ENCODE measurements at regions not wholly inside any gene's neighbourhood (a gene's known extent, or its start where the extent isn't known, plus 50 kb on each side); places are given as distances from the start of the nearest gene placed in this dataset.

DNA sequence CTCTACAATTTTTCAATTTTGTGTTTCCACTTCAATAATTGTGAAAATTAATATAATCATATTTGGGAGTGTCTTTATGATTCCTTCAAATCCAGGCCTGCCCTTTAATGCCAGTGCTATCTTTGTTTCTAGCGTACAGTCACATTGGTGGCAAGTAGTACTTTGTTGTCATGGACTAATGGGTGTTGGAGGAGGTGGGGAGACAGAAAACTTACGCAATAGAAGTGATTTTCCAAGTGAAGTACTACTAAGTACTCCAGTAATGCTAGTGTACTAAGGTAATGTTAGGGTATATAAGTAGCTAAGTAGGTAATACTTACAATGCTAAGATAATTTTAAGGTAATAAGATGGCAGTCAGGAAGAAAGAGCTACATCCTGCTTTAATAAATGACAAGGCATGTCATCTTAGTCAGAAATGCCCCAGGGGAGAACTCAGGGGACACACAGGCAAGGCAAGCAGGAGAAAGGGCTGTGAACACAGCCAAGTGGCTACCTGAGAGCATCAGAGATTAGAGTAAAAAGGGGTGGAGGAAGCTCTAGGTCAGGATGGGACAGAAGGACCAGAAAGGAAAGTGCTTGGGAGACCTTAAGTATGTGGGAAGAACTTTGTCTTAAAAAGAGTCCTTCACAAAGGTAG, 217.2 kb upstream of the PRDM1 start:
- Histone ChIP-seq H3K4me1 (ENCODE audit: control insufficient read depth in 1 of 2, insufficient read depth in 2 of 2, low read depth in 1 of 2, low read length in 1 of 2) (no peaks in the 10 kb centered on the region), H3F3A (replicated peaks; ENCODE audit: insufficient read depth) (no peaks in the 10 kb centered on the region), H3K4me2 (no peak overlapping the region), H3K27me3 (ENCODE audit: insufficient read depth) (no peaks in the 10 kb centered on the region), H3K4me3 (ENCODE audit: low read depth in 2 of 2, low read length in 1 of 2) (no peak overlapping the region), H3K27ac (ENCODE audit: low read depth in 2 of 2, low read length in 1 of 2) (no peak overlapping the region), H3K9me3 (no peaks in the 10 kb centered on the region), H3K9me2 (no peaks in the 10 kb centered on the region), H3K36me3 (replicated peaks in 1 of 2; ENCODE audit: control insufficient read depth in 1 of 2, insufficient read depth in 2 of 2, low read length in 1 of 2) (no peaks in the 10 kb centered on the region), H4K20me1 (ENCODE audit: insufficient read depth) (no peaks in the 10 kb centered on the region), H2AFZ (ENCODE audit: low read depth) (no peak overlapping the region), H3K9ac (no peak overlapping the region), H3K79me2 (ENCODE audit: insufficient read depth) (no peaks in the 10 kb centered on the region)
- TF ChIP-seq CTCF (IDR thresholded peaks at IDR 0.05) (no peak), EP300 (IDR thresholded peaks at IDR 0.05; ENCODE audit: borderline replicate concordance in 1 of 2, low read depth in 1 of 2, low read length in 1 of 2) (no peak), RCOR1 (IDR thresholded peaks at IDR 0.05; ENCODE audit: low read length) (no peak), FOXJ3 (CRISPR knock-in tag; IDR thresholded peaks at IDR 0.05) (no peak), GABPA (IDR thresholded peaks at IDR 0.05; ENCODE audit: low read depth) (no peak), EZH2phosphoT487 (IDR thresholded peaks at IDR 0.05; ENCODE audit: borderline replicate concordance, low read depth) (no peak), TEAD4 (IDR thresholded peaks at IDR 0.05; ENCODE audit: borderline replicate concordance, insufficient read depth) (no peak), REST (IDR thresholded peaks at IDR 0.05; ENCODE audit: low read depth, low read length) (no peak), SMC3 (IDR thresholded peaks at IDR 0.05; ENCODE audit: low read depth, low read length) (no peak), POLR2AphosphoS5 (IDR thresholded peaks at IDR 0.05; ENCODE audit: low read depth, low read length) (no peak), RFX5 (IDR thresholded peaks at IDR 0.05; ENCODE audit: low read length) (no peak), MXI1 (IDR thresholded peaks at IDR 0.05; ENCODE audit: low read depth, low read length) (no peak), RAD21 (IDR thresholded peaks at IDR 0.05; ENCODE audit: low read length) (no peak), GATA2 (CRISPR knock-in tag; IDR thresholded peaks at IDR 0.05) (no peak), NRF1 (IDR thresholded peaks at IDR 0.05; ENCODE audit: low read depth, low read length) (no peak), TCF12 (IDR thresholded peaks at IDR 0.05) (no peak)
- TF ChIP-seq, protein P1, sequence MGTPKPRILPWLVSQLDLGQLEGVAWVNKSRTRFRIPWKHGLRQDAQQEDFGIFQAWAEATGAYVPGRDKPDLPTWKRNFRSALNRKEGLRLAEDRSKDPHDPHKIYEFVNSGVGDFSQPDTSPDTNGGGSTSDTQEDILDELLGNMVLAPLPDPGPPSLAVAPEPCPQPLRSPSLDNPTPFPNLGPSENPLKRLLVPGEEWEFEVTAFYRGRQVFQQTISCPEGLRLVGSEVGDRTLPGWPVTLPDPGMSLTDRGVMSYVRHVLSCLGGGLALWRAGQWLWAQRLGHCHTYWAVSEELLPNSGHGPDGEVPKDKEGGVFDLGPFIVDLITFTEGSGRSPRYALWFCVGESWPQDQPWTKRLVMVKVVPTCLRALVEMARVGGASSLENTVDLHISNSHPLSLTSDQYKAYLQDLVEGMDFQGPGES (IDR thresholded peaks at IDR 0.05; ENCODE audit: low read depth, low read length): no peak
- CTCF ChIA-PET: no interaction called here
- POLR2A ChIA-PET: no interaction called here
- 71% methylated on average over 2 of the region's 2 CpGs for WGBS (ENCODE audit: low lambda C conversion rate)
- DNase-seq: no peak
